ENCODE measurements at regions not wholly inside any gene's neighbourhood (a gene's known extent, or its start where the extent isn't known, plus 50 kb on each side); places are given as distances from the start of the nearest gene placed in this dataset.

- Mint-ChIP-seq H3K36me3 (ENCODE audit: unreplicated experiment) (no peaks in the 10 kb centered on the region), H3K27ac (ENCODE audit: unreplicated experiment) (no peak overlapping the region), H3K9me3 (ENCODE audit: unreplicated experiment) (no peaks in the 10 kb centered on the region), H3K27me3 (ENCODE audit: unreplicated experiment) (peaks cover 2% of the 10 kb centered on the region), H3K4me1 (ENCODE audit: unreplicated experiment) (no peaks in the 10 kb centered on the region), H3K4me3 (ENCODE audit: unreplicated experiment) (no peak overlapping the region)
- no peak for TF ChIP-seq CTCF (IDR thresholded peaks at IDR 0.05)
- no peak for DNase-seq (ENCODE audit: extremely low spot score, unreplicated experiment)
These were observed 69.6 kb upstream of the THBS2 start for GRCh38 chr6:169323221-169323620.

GRCh38 chr6:169321546-169321945 is 67.9 kb upstream of the THBS2 start:
- no peak for DNase-seq (ENCODE audit: extremely low spot score, unreplicated experiment)
- Mint-ChIP-seq H3K36me3 (ENCODE audit: unreplicated experiment) (no peaks in the 10 kb centered on the region), H3K4me1 (ENCODE audit: unreplicated experiment) (no peaks in the 10 kb centered on the region), H3K4me3 (ENCODE audit: unreplicated experiment) (no peak overlapping the region), H3K27me3 (ENCODE audit: unreplicated experiment) (peaks cover 7% of the 10 kb centered on the region), H3K27ac (ENCODE audit: unreplicated experiment) (no peak overlapping the region), H3K9me3 (ENCODE audit: unreplicated experiment) (no peaks in the 10 kb centered on the region)
- TF ChIP-seq CTCF (IDR thresholded peaks at IDR 0.05) = no peak

GRCh38 chr6:169320013-169320412 is 66.4 kb upstream of the THBS2 start:
- Mint-ChIP-seq H3K36me3 (ENCODE audit: unreplicated experiment) (no peaks in the 10 kb centered on the region), H3K27me3 (ENCODE audit: unreplicated experiment) (peaks cover 7% of the 10 kb centered on the region), H3K9me3 (ENCODE audit: unreplicated experiment) (no peaks in the 10 kb centered on the region), H3K27ac (ENCODE audit: unreplicated experiment) (no peak overlapping the region), H3K4me3 (ENCODE audit: unreplicated experiment) (no peak overlapping the region), H3K4me1 (ENCODE audit: unreplicated experiment) (no peaks in the 10 kb centered on the region)
- no peak for DNase-seq (ENCODE audit: extremely low spot score, unreplicated experiment)
- TF ChIP-seq CTCF (IDR thresholded peaks at IDR 0.05) = no peak

GRCh38 chr6:169317441-169318202 is 64.0 kb upstream of the THBS2 start:
- Mint-ChIP-seq H3K4me3 (ENCODE audit: unreplicated experiment) (no peak overlapping the region), H3K4me1 (ENCODE audit: unreplicated experiment) (no peaks in the 10 kb centered on the region), H3K27ac (ENCODE audit: unreplicated experiment) (no peak overlapping the region), H3K9me3 (ENCODE audit: unreplicated experiment) (no peaks in the 10 kb centered on the region), H3K27me3 (ENCODE audit: unreplicated experiment) (peaks cover 7% of the 10 kb centered on the region), H3K36me3 (ENCODE audit: unreplicated experiment) (no peaks in the 10 kb centered on the region)
- no peak for DNase-seq (ENCODE audit: extremely low spot score, unreplicated experiment)
- no peak for TF ChIP-seq CTCF (IDR thresholded peaks at IDR 0.05)

GRCh38 chr6:169316651-169317050 is 63.0 kb upstream of the THBS2 start:
- Mint-ChIP-seq H3K36me3 (ENCODE audit: unreplicated experiment) (no peaks in the 10 kb centered on the region), H3K27ac (ENCODE audit: unreplicated experiment) (no peak overlapping the region), H3K4me1 (ENCODE audit: unreplicated experiment) (peaks cover under 1% of the 10 kb centered on the region), H3K27me3 (ENCODE audit: unreplicated experiment) (peaks cover 7% of the 10 kb centered on the region), H3K9me3 (ENCODE audit: unreplicated experiment) (no peaks in the 10 kb centered on the region), H3K4me3 (ENCODE audit: unreplicated experiment) (no peak overlapping the region)
- no peak for DNase-seq (ENCODE audit: extremely low spot score, unreplicated experiment)
- TF ChIP-seq CTCF (IDR thresholded peaks at IDR 0.05) = no peak

Data from osteocyte (in vitro differentiated cells).